NCI-H748 (cell line): ENCODE measurements at regions not wholly inside any gene's neighbourhood (a gene's known extent, or its start where the extent isn't known, plus 50 kb on each side); places are given as distances from the start of the nearest gene placed in this dataset.
"Not testable (repeated sequence)": the region's sequence is repeated elsewhere in the genome, so short reads cannot be mapped to it uniquely, and the experiment has no call there.

Experiments used
- DNase-seq: peaks from one replicate; lab custom pipeline; 2025; ENCODE audit not compliant: unreplicated experiment; lab: John Stamatoyannopoulos, UW

GRCh38 chr2:111464367-111464766, 343.7 kb downstream of the BCL2L11 start:
- DNase-seq = not testable (repeated sequence)

DNA sequence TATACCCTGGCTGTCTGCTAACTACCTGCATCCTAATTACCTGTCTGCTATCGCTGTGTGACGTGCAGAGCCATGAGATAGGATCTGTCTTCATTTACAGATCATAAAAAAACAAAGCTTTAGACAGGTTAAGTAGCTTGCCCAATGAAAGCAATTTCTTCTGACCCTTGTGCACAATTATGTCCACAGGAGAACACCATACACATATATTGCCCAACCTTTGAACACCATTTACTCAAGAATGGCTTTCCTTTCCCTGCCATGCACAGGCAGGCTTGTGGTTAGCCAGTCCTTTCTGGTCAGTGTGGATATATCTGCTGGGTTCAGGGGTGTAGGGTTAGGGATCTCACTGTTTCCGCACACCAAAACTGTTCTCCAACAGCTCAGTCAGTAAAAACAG, 344.8 kb downstream of the BCL2L11 start:
- not testable (repeated sequence) for DNase-seq

GRCh38 chr2:111466744-111467143, 346.0 kb downstream of the BCL2L11 start:
- not testable (repeated sequence) for DNase-seq

GRCh38 chr2:111470924-111471323, 350.2 kb downstream of the BCL2L11 start:
- DNase-seq = not testable (repeated sequence)

GRCh38 chr2:111471791-111472530, 351.2 kb downstream of the BCL2L11 start:
- not testable (repeated sequence) for DNase-seq

DNA sequence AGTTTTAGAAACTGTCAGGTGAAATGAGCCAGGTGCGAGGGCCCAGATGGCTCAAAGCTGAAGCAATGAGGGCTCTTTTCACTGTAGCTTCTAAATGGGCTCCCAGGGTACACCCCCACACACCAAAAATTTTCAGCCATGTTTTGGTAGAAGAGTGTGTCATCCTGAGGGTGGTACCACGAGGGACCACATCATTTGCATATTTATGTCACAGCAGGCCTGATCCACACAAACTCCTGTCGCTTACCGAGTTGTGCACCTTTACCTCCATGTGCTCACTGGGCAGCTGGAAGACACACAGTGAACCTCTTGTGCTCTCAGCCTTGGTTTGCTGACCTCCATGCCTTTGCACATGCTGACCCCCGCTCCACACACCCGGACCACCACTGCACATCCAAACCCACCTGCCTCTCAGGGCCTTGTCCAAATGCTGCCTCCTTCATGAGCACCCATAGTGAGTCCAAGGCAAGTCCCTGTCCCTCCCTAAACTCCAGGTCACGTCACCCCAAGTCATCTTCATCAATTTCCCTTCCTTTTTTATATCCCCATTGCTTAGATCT, 352.2 kb downstream of the BCL2L11 start:
- DNase-seq = not testable (repeated sequence)

GRCh38 chr2:111473522-111473921, 352.8 kb downstream of the BCL2L11 start:
- not testable (repeated sequence) for DNase-seq

GRCh38 chr2:111474198-111474705, 353.5 kb downstream of the BCL2L11 start:
- not testable (repeated sequence) for DNase-seq

GRCh38 chr2:111478335-111478734, 357.6 kb downstream of the BCL2L11 start:
- DNase-seq = not testable (repeated sequence)

DNA sequence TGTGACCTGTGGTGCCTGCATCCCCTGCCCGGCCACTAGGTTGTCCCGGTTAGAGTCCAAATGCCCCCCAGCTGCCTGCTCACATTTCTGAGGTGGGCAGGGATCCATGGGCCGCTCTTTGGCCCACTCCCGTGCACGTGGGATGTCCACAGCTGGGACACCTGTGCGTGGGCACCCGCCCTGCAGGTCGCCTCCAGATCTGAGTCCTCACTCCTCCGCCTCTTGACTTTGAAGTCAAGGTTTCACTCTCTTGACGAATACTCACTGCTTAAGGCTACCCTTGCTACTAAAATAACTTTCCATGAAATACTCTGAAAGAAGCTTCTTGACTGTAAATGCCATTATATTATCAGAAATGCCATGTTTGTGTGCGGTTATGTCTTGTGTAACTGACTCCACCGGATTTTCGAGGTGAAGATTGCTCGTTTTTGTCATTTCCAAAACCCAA, 358.2 kb downstream of the BCL2L11 start:
- DNase-seq = not testable (repeated sequence)

- not testable (repeated sequence) for DNase-seq
These were observed 359.4 kb downstream of the BCL2L11 start for GRCh38 chr2:111480016-111480625.

GRCh38 chr2:111480633-111481032, 359.9 kb downstream of the BCL2L11 start:
- DNase-seq = not testable (repeated sequence)

- not testable (repeated sequence) for DNase-seq
These were observed 360.5 kb downstream of the BCL2L11 start for GRCh38 chr2:111481219-111481618.

DNA sequence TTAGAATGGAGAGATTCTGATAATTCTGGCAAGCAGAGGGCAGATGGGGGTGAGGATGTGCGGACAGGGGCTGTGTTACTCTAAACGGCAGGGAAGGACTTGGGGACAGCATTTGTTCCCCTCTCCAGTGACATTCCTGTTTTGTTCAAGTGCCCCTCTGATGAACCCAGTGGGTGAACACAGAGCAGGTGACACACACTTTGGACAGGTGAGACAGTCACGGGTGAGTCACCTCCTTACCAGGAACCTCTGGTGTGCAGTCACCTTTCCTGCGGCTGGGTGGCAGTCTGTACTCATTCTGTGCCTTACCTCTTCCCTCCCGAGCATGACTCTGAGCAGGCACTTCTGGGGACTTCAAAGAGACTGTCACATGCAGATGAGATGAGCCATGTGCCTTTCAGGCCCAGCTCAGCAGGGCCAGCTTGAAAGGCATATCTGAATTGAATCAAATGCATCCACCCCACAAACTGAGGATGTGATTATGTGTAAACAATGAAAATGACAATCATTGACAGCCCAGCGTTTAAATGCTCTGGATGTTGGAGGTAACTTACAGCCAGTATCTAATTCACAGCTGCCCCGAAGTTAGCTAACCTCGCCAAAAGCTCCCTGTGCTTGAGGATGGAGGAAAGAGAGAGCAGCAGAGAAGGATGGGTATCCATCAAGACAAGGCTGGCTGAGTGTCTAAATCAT, 362.4 kb downstream of the BCL2L11 start:
- DNase-seq = not testable (repeated sequence)

- not testable (repeated sequence) for DNase-seq
These were observed 363.4 kb downstream of the BCL2L11 start for GRCh38 chr2:111484097-111484496.

GRCh38 chr2:111485895-111486294, 365.2 kb downstream of the BCL2L11 start:
- not testable (repeated sequence) for DNase-seq

GRCh38 chr2:111488451-111488850, 367.7 kb downstream of the BCL2L11 start:
- DNase-seq = not testable (repeated sequence)

DNA sequence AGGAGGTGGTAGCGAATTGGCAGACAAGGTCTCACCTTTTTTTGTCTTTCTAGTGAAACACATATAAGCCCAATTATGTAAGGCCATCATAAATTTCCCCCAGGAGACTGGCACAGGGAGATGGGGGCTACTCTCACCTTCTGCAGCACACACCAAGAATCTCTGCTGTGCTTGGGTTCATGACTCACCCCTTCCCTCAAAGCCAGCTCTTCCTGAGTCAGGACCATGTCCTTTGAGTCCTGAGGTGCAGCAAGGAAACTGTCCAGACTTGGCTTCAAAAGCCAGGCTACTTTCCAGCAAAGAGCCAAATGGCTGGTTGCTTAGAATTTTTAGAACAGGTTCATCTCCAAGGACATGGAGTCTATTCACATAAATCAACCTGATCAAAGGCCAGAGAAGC, 368.7 kb downstream of the BCL2L11 start:
- not testable (repeated sequence) for DNase-seq

- not testable (repeated sequence) for DNase-seq
These were observed 370.5 kb downstream of the BCL2L11 start for GRCh38 chr2:111491181-111491580.

DNA sequence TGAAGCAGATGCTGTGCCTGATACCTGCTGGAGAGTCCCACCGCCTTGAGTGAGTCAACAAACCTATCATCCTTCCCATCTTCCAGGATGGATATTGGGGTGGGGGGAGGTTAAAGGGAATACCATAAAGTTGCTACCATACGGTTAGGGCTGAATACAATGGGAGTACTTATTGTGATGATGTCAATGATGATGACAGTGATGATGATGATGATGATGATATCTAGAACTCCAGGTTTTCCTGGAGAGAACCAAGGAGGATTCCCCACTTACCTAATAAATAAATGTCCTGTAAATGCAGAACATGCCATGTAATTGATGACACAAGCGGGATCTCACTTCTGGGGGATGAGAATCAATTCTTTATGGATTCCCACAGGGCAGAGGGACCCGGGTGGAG, 370.9 kb downstream of the BCL2L11 start:
- DNase-seq = not testable (repeated sequence)
